Calu3 (cell line): ENCODE measurements at regions not wholly inside any gene's neighbourhood (a gene's known extent, or its start where the extent isn't known, plus 50 kb on each side); places are given as distances from the start of the nearest gene placed in this dataset.

ENCODE experiments used
- BruUV-seq: library from RNA; stranded (reverse); fragments of 400-500 nt; replicated peaks from 2 replicates; lab custom pipeline; 2021; lab: Mats Ljungman, UMichigan
- CTCF ChIA-PET: fragments of 300-600 bp; sonication (Branson Sonifier 250); formaldehyde crosslinking; loops from one replicate; lab custom pipeline; 2022; ENCODE audit warnings: antibody characterized with exemption; lab: Charles Lee
- DNase-seq: peaks from one replicate; pipeline ENCODE4 v3.0.0; 2022
- H3K27ac Mint-ChIP-seq: one replicate; pipeline ENCODE4 v1.8.0; 2022; ENCODE audit warnings: mixed read lengths; ENCODE audit not compliant: unreplicated experiment
- H3K27me3 Mint-ChIP-seq: one replicate; pipeline ENCODE4 v1.8.0; 2022; ENCODE audit warnings: mixed read lengths; ENCODE audit not compliant: unreplicated experiment
- H3K36me3 Mint-ChIP-seq: one replicate; pipeline ENCODE4 v1.8.0; 2022; ENCODE audit warnings: mild to moderate bottlenecking, moderate library complexity, mixed read lengths; ENCODE audit not compliant: insufficient read depth, unreplicated experiment
- H3K4me1 Mint-ChIP-seq: one replicate; pipeline ENCODE4 v1.8.0; 2022; ENCODE audit warnings: mild to moderate bottlenecking, low read depth, mixed read lengths; ENCODE audit not compliant: unreplicated experiment
- H3K4me3 Mint-ChIP-seq: one replicate; pipeline ENCODE4 v1.8.0; 2022; ENCODE audit warnings: mild to moderate bottlenecking, low read depth, moderate library complexity, mixed read lengths; ENCODE audit not compliant: unreplicated experiment
- H3K9me3 Mint-ChIP-seq: one replicate; pipeline ENCODE4 v1.8.0; 2022; ENCODE audit warnings: low read depth, mixed read lengths; ENCODE audit not compliant: unreplicated experiment
- intact Hi-C: fragments of 100-400 bp; cut with micrococcal nuclease; formaldehyde crosslinking; loops from one replicate; pipeline ENCODE4 v1.10.0; 2022; ENCODE audit not compliant: unreplicated experiment
- TF ChIP-seq, protein P1 (sequence below): fragments of 200-600 bp; IDR thresholded peaks from one replicate; pipeline ENCODE4 v1.8.0; 2022; ENCODE audit warnings: antibody characterized with exemption; ENCODE audit not compliant: unreplicated experiment

DNA sequence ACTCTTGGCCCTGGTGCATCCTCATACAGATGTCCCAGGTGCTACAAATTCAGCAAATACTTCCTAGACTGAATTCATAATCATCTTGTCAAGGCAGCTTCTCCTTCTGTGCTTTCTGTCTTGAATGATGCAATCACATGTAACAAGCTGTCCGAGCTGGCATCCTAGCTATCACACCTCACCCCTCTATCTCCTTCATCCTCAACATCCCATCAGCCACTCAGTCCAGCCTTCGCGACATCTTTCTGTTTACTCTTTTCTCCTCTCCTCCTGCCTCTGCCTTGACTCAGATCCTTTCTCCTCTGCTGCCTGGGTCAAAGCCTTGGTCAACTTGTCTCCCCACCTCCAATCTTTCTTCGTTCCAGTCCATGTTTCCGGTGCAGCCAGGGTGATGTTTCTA is 240.4 kb upstream of the CELF2 start:
- no peak for DNase-seq
- CTCF ChIA-PET: no interaction called here
- no peaks in the 10 kb centered on the region for H3K27me3 Mint-ChIP-seq
- TF ChIP-seq, protein P1, sequence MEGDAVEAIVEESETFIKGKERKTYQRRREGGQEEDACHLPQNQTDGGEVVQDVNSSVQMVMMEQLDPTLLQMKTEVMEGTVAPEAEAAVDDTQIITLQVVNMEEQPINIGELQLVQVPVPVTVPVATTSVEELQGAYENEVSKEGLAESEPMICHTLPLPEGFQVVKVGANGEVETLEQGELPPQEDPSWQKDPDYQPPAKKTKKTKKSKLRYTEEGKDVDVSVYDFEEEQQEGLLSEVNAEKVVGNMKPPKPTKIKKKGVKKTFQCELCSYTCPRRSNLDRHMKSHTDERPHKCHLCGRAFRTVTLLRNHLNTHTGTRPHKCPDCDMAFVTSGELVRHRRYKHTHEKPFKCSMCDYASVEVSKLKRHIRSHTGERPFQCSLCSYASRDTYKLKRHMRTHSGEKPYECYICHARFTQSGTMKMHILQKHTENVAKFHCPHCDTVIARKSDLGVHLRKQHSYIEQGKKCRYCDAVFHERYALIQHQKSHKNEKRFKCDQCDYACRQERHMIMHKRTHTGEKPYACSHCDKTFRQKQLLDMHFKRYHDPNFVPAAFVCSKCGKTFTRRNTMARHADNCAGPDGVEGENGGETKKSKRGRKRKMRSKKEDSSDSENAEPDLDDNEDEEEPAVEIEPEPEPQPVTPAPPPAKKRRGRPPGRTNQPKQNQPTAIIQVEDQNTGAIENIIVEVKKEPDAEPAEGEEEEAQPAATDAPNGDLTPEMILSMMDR: no peak
- H3K36me3 Mint-ChIP-seq: no peaks in the 10 kb centered on the region
- intact Hi-C loops: no loop called here
- H3K9me3 Mint-ChIP-seq: peaks cover 19% of the 10 kb centered on the region
- H3K4me1 Mint-ChIP-seq: peaks cover under 1% of the 10 kb centered on the region
- H3K4me3 Mint-ChIP-seq: no peak overlapping the region
- H3K27ac Mint-ChIP-seq: peak overlapping the region; percentile 2
- no TSS peak for BruUV-seq

DNA sequence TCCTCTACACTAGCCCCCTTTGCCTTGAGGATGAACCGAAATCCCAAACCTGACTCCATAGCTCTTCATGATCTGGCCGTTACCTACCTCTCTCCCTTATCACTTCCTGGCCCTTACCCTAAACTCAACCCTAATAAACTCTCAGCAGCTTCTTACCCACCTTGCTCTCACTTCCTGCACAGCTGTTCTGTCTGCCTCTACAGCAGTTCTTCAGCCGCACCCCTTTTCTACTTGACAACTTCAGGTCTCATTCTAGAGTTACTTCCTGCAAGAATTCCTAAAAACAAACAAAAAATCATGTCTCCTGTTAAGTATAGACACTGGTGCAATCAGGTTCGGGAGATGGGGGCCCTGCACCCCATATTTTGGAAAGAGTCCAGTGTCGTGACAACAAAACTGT is 239.9 kb upstream of the CELF2 start:
- TF ChIP-seq, protein P1: no peak
- Mint-ChIP-seq H3K36me3 (no peaks in the 10 kb centered on the region), H3K27ac (no peak overlapping the region), H3K4me1 (peaks cover 5% of the 10 kb centered on the region), H3K4me3 (no peak overlapping the region), H3K27me3 (no peaks in the 10 kb centered on the region), H3K9me3 (peaks cover 17% of the 10 kb centered on the region)
- no TSS peak for BruUV-seq
- CTCF ChIA-PET: no interaction called here
- DNase-seq: no peak
- intact Hi-C loops: no loop called here

DNA sequence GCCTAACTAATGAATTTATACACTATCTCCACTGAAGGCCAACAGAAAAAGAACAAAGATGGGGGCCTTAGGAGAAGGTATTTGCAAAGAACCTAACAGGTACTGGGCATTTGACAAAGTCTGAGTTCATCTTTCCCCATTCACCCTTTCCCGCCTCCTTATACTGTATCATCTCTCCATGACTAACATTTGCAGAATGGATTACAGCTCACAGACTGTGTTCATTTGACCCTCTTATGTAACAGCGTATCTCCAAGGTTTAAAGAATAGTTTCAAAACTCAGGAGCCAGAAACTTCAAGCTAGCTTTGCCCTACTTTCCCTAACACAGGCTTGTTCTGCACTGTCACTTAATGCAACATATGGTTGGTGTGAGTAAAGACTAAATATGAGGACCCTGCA is 238.7 kb upstream of the CELF2 start:
- no peaks in the 10 kb centered on the region for H3K36me3 Mint-ChIP-seq
- H3K9me3 Mint-ChIP-seq: peaks cover 14% of the 10 kb centered on the region
- H3K27ac Mint-ChIP-seq: no peak overlapping the region
- BruUV-seq: no TSS peak
- intact Hi-C loops: no loop called here
- CTCF ChIA-PET: no interaction called here
- TF ChIP-seq, protein P1: no peak
- no peak overlapping the region for H3K4me3 Mint-ChIP-seq
- H3K4me1 Mint-ChIP-seq: peaks cover 11% of the 10 kb centered on the region
- no peak for DNase-seq
- no peaks in the 10 kb centered on the region for H3K27me3 Mint-ChIP-seq

DNA sequence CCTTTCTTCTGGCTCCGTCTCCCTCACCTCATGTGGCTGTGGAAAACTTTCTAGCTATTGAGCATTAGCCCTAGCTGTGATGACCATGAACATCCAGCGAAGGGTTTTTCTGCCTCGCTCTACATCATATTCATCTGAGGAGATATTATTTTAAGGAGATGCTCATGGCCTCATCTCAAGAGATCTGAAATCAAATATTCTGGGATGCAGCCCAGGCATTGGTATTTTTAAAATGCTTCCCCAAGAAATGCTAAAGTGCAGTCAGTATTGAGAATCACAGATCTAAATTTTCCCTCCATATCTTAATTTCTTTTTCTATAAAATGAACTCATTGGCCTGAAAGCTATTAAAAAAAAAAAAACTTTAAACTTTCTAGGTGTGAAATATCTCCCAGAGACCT is 238.2 kb upstream of the CELF2 start:
- CTCF ChIA-PET: no interaction called here
- Mint-ChIP-seq H3K9me3 (peaks cover 14% of the 10 kb centered on the region), H3K27me3 (no peaks in the 10 kb centered on the region), H3K4me3 (no peak overlapping the region), H3K36me3 (no peaks in the 10 kb centered on the region), H3K4me1 (peaks cover 13% of the 10 kb centered on the region), H3K27ac (no peak overlapping the region)
- no TSS peak for BruUV-seq
- intact Hi-C loops: no loop called here
- TF ChIP-seq, protein P1: no peak
- no peak for DNase-seq
